H9 (cell line): ENCODE measurements at regions not wholly inside any gene's neighbourhood (a gene's known extent, or its start where the extent isn't known, plus 50 kb on each side); places are given as distances from the start of the nearest gene placed in this dataset.

Source experiments
- DNase-seq: peaks from one replicate; pipeline ENCODE4 v3.0.0-alpha.2; 2017
- H2AFZ ChIP-seq: one replicate; pipeline ENCODE4 v1.6.1; 2013; ENCODE audit warnings: mild to moderate bottlenecking, low read length, control low read depth, moderate library complexity
- H2AK5ac ChIP-seq: 2 replicates; pipeline ENCODE4 v1.6.1; 2013; ENCODE audit warnings: low read length, control low read depth, mixed read lengths; ENCODE audit not compliant: insufficient read length
- H2BK120ac ChIP-seq: one replicate; pipeline ENCODE4 v1.6.1; 2013; ENCODE audit warnings: low read depth, mild to moderate bottlenecking, low read length, control low read depth, inconsistent platforms; ENCODE audit not compliant: poor library complexity, severe bottlenecking
- H2BK12ac ChIP-seq: 2 replicates; pipeline ENCODE4 v1.6.1; 2013; ENCODE audit warnings: low read length, control low read depth, mixed read lengths, low read depth; ENCODE audit not compliant: insufficient read length
- H2BK15ac ChIP-seq: 2 replicates; pipeline ENCODE4 v1.6.1; 2013; ENCODE audit warnings: low read depth, low read length, control low read depth
- H2BK20ac ChIP-seq: one replicate; pipeline ENCODE4 v1.6.1; 2013; ENCODE audit warnings: low read depth, mild to moderate bottlenecking, low read length, control low read depth, inconsistent platforms; ENCODE audit not compliant: poor library complexity, severe bottlenecking
- H2BK5ac ChIP-seq: 2 replicates; pipeline ENCODE4 v1.6.1; 2013; ENCODE audit warnings: low read length, control low read depth, mixed read lengths; ENCODE audit not compliant: insufficient read length
- H3K14ac ChIP-seq: 2 replicates; pipeline ENCODE4 v1.6.1; 2013; ENCODE audit warnings: low read length, control low read depth; ENCODE audit not compliant: insufficient read depth
- H3K18ac ChIP-seq: 2 replicates; pipeline ENCODE4 v1.6.1; 2013; ENCODE audit warnings: low read depth, mild to moderate bottlenecking, mixed read lengths, low read length, control low read depth; ENCODE audit not compliant: insufficient read length
- H3K23ac ChIP-seq: 2 replicates; pipeline ENCODE4 v1.6.1; 2013; ENCODE audit warnings: low read length, control low read depth, mixed read lengths, low read depth; ENCODE audit not compliant: insufficient read length
- H3K23me2 ChIP-seq: 2 replicates; pipeline ENCODE4 v1.6.1; 2013; ENCODE audit warnings: low read depth, mild to moderate bottlenecking, mixed read lengths, low read length, control low read depth; ENCODE audit not compliant: insufficient read length, poor library complexity, severe bottlenecking
- H3K27ac ChIP-seq: 2 replicates; pipeline ENCODE4 v1.5.1; 2013; ENCODE audit warnings: low read length, control low read depth, mixed read lengths, low read depth; ENCODE audit not compliant: insufficient read length
- H3K27me3 ChIP-seq: 2 replicates; pipeline ENCODE4 v1.6.1; 2013; ENCODE audit warnings: low read length, control low read depth, inconsistent platforms; ENCODE audit not compliant: insufficient read depth
- H3K4ac ChIP-seq: 2 replicates; pipeline ENCODE4 v1.6.1; 2013; ENCODE audit warnings: low read depth, mild to moderate bottlenecking, control low read depth, inconsistent platforms, low read length, moderate library complexity
- H3K4me1 ChIP-seq: 2 replicates; pipeline ENCODE4 v1.6.1; 2013; ENCODE audit warnings: low read length, control low read depth, inconsistent platforms; ENCODE audit not compliant: insufficient read depth
- H3K4me2 ChIP-seq: 2 replicates; pipeline ENCODE4 v1.6.1; 2013; ENCODE audit warnings: low read length, control low read depth, mixed read lengths; ENCODE audit not compliant: insufficient read length, insufficient read depth
- H3K56ac ChIP-seq: 2 replicates; pipeline ENCODE4 v1.6.1; 2013; ENCODE audit warnings: low read depth, mild to moderate bottlenecking, mixed read lengths, low read length, control low read depth; ENCODE audit not compliant: insufficient read length
- H3K79me1 ChIP-seq: 2 replicates; pipeline ENCODE4 v1.6.1; 2013; ENCODE audit warnings: low read depth, mild to moderate bottlenecking, moderate library complexity, low read length, control low read depth, inconsistent platforms; ENCODE audit not compliant: insufficient read depth, poor library complexity, severe bottlenecking
- H3K79me2 ChIP-seq: 2 replicates; pipeline ENCODE4 v1.6.1; 2013; ENCODE audit warnings: low read length, control low read depth, inconsistent platforms; ENCODE audit not compliant: insufficient read depth
- H3K9ac ChIP-seq: 2 replicates; pipeline ENCODE4 v1.6.1; 2013; ENCODE audit warnings: low read length, control low read depth, mixed read lengths; ENCODE audit not compliant: insufficient read length; ENCODE audit errors: extremely low read depth
- H3K9me3 ChIP-seq: one replicate; pipeline ENCODE4 v1.6.1; 2013; ENCODE audit warnings: low read depth, low read length, inconsistent platforms; ENCODE audit not compliant: control insufficient read depth
- H3T11ph ChIP-seq: one replicate; pipeline ENCODE4 v1.6.1; 2013; ENCODE audit warnings: mild to moderate bottlenecking, low read length, control low read depth, inconsistent platforms
- H4K20me1 ChIP-seq: one replicate; pipeline ENCODE4 v1.6.1; 2013; ENCODE audit not compliant: control insufficient read depth, insufficient read length, insufficient read depth
- H4K5ac ChIP-seq: 2 replicates; pipeline ENCODE4 v1.6.1; 2013; ENCODE audit warnings: low read depth, mild to moderate bottlenecking, mixed read lengths, low read length, control low read depth; ENCODE audit not compliant: insufficient read length
- H4K8ac ChIP-seq: replicated peaks from 2 replicates; pipeline ENCODE4 v1.6.1; 2013; ENCODE audit warnings: low read length, control low read depth, mixed read lengths, low read depth; ENCODE audit not compliant: insufficient read length
- H4K91ac ChIP-seq: 2 replicates; pipeline ENCODE4 v1.6.1; 2013; ENCODE audit warnings: low read depth, mild to moderate bottlenecking, moderate library complexity, mixed read lengths, low read length, control low read depth; ENCODE audit not compliant: insufficient read length
- H3K27ac Mint-ChIP-seq, 3 experiments: 2 replicates in 2 of 3; 3 replicates in 1 of 3; pipeline ENCODE4 v1.8.0; 2020 to 2021; ENCODE audit warnings: mixed read lengths in 3 of 3, mild to moderate bottlenecking in 1 of 3, moderate library complexity in 1 of 3
- H3K27me3 Mint-ChIP-seq: 2 replicates; pipeline ENCODE4 v1.8.0; 2021; ENCODE audit warnings: low read depth, mild to moderate bottlenecking, moderate library complexity, mixed read lengths
- H3K36me3 Mint-ChIP-seq, 3 experiments: 2 replicates in 2 of 3; 3 replicates in 1 of 3; pipeline ENCODE4 v1.8.0; 2020 to 2021; ENCODE audit warnings: low read depth in 3 of 3, mixed read lengths in 3 of 3; ENCODE audit not compliant: insufficient read depth in 1 of 3
- H3K4me1 Mint-ChIP-seq, 2 experiments: 2 replicates each; pipeline ENCODE4 v1.8.0; 2020; ENCODE audit warnings: mixed read lengths in 2 of 2
- H3K4me3 Mint-ChIP-seq, 2 experiments: 2 replicates in 1 of 2; 3 replicates in 1 of 2; pipeline ENCODE4 v1.8.0; 2020 to 2021; ENCODE audit warnings: mild to moderate bottlenecking in 2 of 2, mixed read lengths in 2 of 2, moderate library complexity in 1 of 2
- H3K9me3 Mint-ChIP-seq, 2 experiments: 2 replicates in 1 of 2; 3 replicates in 1 of 2; pipeline ENCODE4 v1.8.0; 2020; ENCODE audit warnings: mild to moderate bottlenecking in 2 of 2, mixed read lengths in 2 of 2, moderate library complexity in 1 of 2
- CTCF ChIP-seq: fragments of 200-600 bp; sonication (generic); conservative IDR thresholded peaks from 3 replicates; pipeline ENCODE4 v1.8.0; 2021; ENCODE audit warnings: antibody characterized with exemption, mild to moderate bottlenecking
- WGBS: extraction: QIAGEN DNeasy Blood & Tissue Kit; methylation state at CpG from one replicate; pipeline ENCODE4 v1.1.7; 2013; ENCODE audit warnings: missing lambda C conversion rate, low lambda C conversion rate, mixed read lengths; ENCODE audit not compliant: insufficient read length; ENCODE audit errors: extremely low coverage; 5-methylcytosine and 5-hydroxymethylcytosine counted together

- Histone ChIP-seq H3K14ac (no peak overlapping the region), H3K4ac (no peak overlapping the region), H3K56ac (no peak overlapping the region), H3K9ac (no peak overlapping the region), H3T11ph (no peak overlapping the region), H3K23ac (no peak overlapping the region), H4K20me1 (no peaks in the 10 kb centered on the region), H3K27ac (no peak overlapping the region), H3K23me2 (no peaks in the 10 kb centered on the region), H3K79me1 (no peaks in the 10 kb centered on the region), H2BK120ac (no peak overlapping the region), H4K8ac (no peak overlapping the region), H3K27me3 (no peaks in the 10 kb centered on the region), H3K4me2 (no peak overlapping the region), H2AFZ (no peak overlapping the region), H2BK20ac (no peak overlapping the region), H2AK5ac (no peak overlapping the region), H3K79me2 (no peaks in the 10 kb centered on the region), H2BK15ac (no peak overlapping the region), H3K4me1 (no peaks in the 10 kb centered on the region), H4K5ac (no peak overlapping the region), H4K91ac (no peak overlapping the region), H2BK12ac (no peak overlapping the region), H2BK5ac (no peak overlapping the region), H3K18ac (no peak overlapping the region), H3K9me3 (no peaks in the 10 kb centered on the region)
- no peak overlapping the region for H3K4me3 Mint-ChIP-seq
- no peaks in the 10 kb centered on the region; a peak in 1 of 5 replicates for H3K9me3 Mint-ChIP-seq
- no CpG with 5 or more reads among the region's 3 CpGs for WGBS
- no peaks in the 10 kb centered on the region for H3K27me3 Mint-ChIP-seq
- DNase-seq, result no peak
- TF ChIP-seq CTCF, result no peak
- H3K36me3 Mint-ChIP-seq, result no peaks in the 10 kb centered on the region
- no peak overlapping the region for H3K27ac Mint-ChIP-seq
- peaks cover 6 to 8% of the 10 kb centered on the region in 2 experiments for H3K4me1 Mint-ChIP-seq
Measured at GRCh38 chr4:66647926-66648325, 897.4 kb downstream of the CENPC start.
